NT2/D1 (cell line): ENCODE measurements at regions not wholly inside any gene's neighbourhood (a gene's known extent, or its start where the extent isn't known, plus 50 kb on each side); places are given as distances from the start of the nearest gene placed in this dataset.

Source experiments
- SUZ12 ChIP-seq: IDR thresholded peaks from 2 replicates; pipeline ENCODE4 v1.6.1; 2011; ENCODE audit not compliant: insufficient read length, insufficient read depth; ENCODE audit errors: extremely low read depth
- ZNF274 ChIP-seq: IDR thresholded peaks from 2 replicates; pipeline ENCODE4 v1.6.1; 2011; ENCODE audit warnings: mild to moderate bottlenecking, low read depth, low read length

DNA sequence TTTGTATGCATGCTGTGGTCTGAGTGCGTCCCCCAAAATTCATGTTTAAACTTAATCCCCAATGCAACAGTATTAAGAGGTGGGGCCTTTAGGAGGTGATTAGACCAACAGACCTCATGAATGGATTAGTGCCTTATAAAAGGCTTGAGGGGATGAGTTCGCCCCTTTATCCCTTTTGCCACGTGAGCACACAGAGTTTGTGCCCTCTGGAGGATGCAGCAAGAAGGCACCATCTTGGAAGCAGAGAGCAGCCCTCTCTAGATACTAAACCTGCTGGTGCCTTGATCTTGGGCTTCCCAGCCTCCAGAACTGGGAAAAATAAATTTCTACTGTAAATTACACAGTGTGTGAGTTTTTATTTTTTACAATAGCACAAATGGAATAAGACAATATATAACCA, 177.1 kb upstream of the SPRY4 start:
- TF ChIP-seq ZNF274: no peak
- TF ChIP-seq SUZ12: no peak
